ENCODE measurements at regions not wholly inside any gene's neighbourhood (a gene's known extent, or its start where the extent isn't known, plus 50 kb on each side); places are given as distances from the start of the nearest gene placed in this dataset.

DNA sequence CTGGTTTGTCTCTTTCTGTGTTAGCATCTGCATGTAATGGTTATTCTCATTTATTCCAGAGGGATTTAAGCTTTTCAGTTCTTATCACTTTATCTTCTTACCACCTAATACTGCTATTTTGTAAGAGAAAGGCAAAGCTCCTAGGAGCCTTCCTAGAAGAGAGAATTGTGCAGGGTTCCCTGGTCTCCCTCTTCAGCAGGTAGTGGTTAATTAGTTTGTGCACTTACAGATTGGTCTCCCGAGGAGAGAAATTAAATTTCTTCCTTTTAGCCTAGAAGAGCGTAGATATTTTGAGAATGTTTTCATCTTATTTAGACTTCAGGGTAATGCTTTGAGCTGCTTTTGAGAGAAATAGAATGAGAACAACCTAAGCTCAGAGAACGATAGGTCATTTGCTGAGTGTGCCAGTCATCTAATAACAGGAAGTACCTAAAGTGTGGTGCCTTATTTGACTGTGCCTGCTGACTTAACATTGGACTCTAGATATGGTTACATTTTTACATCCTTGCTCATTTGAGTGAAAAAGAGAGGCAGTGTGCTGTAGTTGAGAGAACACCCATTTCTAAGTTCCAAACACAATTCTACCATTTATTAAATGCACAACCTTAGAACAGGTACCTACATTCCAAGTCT lies 651.4 kb downstream of the STK39 start:
- TF ChIP-seq, protein P1, sequence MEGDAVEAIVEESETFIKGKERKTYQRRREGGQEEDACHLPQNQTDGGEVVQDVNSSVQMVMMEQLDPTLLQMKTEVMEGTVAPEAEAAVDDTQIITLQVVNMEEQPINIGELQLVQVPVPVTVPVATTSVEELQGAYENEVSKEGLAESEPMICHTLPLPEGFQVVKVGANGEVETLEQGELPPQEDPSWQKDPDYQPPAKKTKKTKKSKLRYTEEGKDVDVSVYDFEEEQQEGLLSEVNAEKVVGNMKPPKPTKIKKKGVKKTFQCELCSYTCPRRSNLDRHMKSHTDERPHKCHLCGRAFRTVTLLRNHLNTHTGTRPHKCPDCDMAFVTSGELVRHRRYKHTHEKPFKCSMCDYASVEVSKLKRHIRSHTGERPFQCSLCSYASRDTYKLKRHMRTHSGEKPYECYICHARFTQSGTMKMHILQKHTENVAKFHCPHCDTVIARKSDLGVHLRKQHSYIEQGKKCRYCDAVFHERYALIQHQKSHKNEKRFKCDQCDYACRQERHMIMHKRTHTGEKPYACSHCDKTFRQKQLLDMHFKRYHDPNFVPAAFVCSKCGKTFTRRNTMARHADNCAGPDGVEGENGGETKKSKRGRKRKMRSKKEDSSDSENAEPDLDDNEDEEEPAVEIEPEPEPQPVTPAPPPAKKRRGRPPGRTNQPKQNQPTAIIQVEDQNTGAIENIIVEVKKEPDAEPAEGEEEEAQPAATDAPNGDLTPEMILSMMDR (IDR thresholded peaks at IDR 0.05; ENCODE audit: borderline replicate concordance, extremely low read depth, low read length, poor library complexity, severe bottlenecking), result no peak
- TF ChIP-seq EZH2 (IDR thresholded peaks at IDR 0.05; ENCODE audit: borderline replicate concordance, low read depth, low read length, severe bottlenecking), result no peak
